Stimulated activated CD4-positive, alpha-beta T cell treated with anti-CD3 and anti-CD28 coated beads, Interleukin-4, amount 100 ng/mL, for 1 hour (primary cell): ENCODE measurements at regions not wholly inside any gene's neighbourhood (a gene's known extent, or its start where the extent isn't known, plus 50 kb on each side); places are given as distances from the start of the nearest gene placed in this dataset.
"Not testable (repeated sequence)": the region's sequence is repeated elsewhere in the genome, so short reads cannot be mapped to it uniquely, and the experiment has no call there.

ENCODE experiments used
- DNase-seq: peaks from one replicate; pipeline ENCODE4 v3.0.0-alpha.2; 2020

DNA sequence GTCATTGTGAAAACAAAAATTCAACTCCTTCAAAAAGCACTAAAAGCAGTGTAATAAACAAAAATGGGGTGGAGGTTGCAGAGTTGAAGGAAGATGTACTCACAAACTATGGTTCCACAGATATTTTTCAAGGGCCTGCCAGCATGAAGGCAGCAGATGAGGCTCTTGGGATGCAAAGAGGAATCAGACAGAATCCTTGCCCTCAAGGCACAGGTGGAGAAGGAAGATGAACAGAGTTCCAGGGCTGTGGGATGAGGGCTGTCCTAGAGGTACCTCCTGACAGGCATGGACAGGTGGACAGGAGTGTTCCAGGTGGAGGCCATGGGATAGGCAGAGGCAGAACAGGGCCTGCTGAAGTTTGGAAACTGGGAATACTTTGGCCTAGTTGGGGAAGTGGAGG is 140.5 kb upstream of the ANKH start:
- no peak for DNase-seq

GRCh38 chr5:15010936-15011335 is 139.4 kb upstream of the ANKH start:
- DNase-seq = no peak

DNA sequence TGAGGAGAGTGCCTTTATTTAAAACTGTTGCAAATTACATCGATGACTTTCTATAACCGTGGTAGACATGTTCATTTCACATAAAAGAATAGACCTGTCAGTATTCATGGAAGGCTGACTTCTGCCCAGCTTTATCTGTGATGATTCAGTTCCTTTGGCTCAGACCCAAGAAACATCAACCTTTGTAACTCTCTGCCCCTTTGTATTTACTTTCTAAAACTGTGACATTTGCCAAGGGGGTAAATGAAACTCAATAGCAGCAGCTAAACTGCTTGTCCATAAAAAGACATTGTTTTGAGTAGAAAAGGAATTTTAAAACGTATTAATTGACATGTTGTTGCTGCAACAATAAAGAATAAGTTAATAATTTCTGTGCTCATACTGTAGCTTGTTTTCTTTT is 137.8 kb upstream of the ANKH start:
- no peak for DNase-seq

DNA sequence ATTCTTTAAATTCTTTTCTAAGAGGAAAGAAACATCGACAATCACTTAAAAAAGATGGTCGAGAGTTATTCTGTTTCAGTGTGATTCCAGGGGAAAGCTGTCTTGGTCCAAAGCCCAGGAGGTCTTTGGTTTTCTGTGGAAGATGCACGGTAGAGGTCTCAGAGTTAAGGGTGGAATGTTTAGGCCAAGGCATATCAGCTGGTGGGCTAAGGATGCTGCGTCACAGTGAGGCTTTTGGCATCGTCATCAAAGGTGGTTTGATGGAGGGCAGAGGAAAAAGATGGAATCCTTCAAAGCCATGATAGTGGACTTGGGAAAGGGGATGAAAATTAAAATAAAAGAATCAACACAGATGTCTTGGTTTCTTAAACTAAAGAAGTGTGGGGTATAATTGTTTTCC is 137.3 kb upstream of the ANKH start:
- DNase-seq = no peak

DNA sequence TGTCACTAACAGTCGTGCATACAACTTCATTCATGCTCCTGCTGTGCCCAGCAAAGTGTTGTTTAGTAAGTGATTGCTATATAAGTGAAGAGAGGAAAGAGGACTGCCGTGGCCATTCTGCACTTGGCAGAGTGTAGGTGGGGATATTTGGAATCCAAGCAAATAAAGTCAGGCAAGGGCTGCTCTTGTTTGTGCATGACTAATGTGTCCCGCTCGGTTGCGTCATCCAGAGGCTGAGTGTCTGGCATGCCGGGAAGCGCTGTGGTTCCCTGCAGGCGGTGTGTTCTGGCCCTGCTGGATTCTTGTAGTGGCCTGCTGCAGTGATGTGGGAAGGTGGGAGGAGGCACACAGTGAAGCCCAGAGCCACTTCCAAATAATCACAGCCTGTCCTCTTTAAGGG is 136.9 kb upstream of the ANKH start:
- DNase-seq = no peak

- no peak for DNase-seq
Measured at GRCh38 chr5:15007646-15008045, 136.1 kb upstream of the ANKH start.

- DNase-seq = no peak
Measured at GRCh38 chr5:15004506-15004905, 132.9 kb upstream of the ANKH start.

GRCh38 chr5:15003511-15003920 is 131.9 kb upstream of the ANKH start:
- peak; percentile 38 for DNase-seq

DNA sequence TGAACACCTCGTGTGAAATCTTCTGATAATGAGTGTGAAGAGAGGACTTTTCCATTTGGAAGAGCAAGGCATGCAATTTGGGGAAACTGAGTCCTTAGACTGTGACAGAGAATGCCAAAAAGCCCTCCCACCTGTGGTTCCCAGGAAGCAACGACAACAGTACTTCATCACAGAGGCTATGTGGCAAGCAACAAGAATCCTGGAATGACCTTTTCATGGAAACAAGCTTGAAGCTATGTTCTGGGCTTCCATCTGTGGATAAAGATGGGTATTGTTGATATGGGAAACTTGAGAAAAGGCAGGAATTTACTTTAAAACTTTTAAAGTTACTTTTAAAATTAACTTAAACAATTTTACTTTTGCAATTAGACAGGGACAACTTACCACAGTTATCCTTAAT is 131.2 kb upstream of the ANKH start:
- DNase-seq = no peak

- no peak for DNase-seq
Measured at GRCh38 chr5:15002173-15002572, 130.6 kb upstream of the ANKH start.

GRCh38 chr5:15001517-15001916 is 129.9 kb upstream of the ANKH start:
- no peak for DNase-seq

GRCh38 chr5:14998491-14998890 is 126.9 kb upstream of the ANKH start:
- no peak for DNase-seq

GRCh38 chr5:14996997-14997396 is 125.4 kb upstream of the ANKH start:
- no peak for DNase-seq

GRCh38 chr5:14995229-14995628 is 123.7 kb upstream of the ANKH start:
- DNase-seq = no peak

GRCh38 chr5:14993459-14994133 is 122.0 kb upstream of the ANKH start:
- not testable (repeated sequence) for DNase-seq

DNA sequence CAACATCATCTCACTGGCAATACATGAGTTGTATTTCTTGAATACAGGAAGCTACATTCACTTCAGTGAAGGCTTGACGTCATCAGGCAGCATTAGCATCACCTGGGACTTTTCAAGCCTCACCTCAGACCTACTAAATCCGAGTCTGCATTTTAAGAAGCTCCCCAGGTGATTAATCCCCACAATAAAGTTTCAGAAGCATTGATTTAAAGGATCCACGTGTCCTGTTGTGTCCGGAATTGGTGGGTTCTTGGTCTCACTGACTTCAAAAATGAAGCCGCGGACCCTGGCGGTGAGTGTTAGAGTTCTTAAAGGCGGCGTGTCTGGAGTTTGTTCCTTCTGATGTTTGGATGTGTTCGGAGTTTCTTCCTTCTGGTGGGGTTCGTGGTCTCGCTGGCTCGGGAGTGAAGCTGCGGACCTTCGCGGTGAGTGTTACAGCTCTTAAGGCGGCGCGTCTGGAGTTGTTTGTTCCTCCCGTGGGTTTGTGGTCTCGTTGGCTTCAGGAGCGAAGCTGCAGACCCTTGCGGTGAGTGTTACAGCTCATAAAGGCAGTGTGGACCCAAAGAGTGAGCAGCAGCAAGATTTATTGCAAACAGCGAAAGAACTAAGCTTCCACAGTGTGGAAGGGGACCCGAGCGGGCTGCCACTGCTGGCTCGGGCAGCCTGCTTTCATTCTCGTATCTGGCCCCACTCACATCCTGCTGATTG is 121.3 kb upstream of the ANKH start:
- DNase-seq = peak; percentile 24

- no peak for DNase-seq
Measured at GRCh38 chr5:14988223-14988622, 116.6 kb upstream of the ANKH start.

- DNase-seq = no peak
Measured at GRCh38 chr5:14986413-14986812, 114.8 kb upstream of the ANKH start.

DNA sequence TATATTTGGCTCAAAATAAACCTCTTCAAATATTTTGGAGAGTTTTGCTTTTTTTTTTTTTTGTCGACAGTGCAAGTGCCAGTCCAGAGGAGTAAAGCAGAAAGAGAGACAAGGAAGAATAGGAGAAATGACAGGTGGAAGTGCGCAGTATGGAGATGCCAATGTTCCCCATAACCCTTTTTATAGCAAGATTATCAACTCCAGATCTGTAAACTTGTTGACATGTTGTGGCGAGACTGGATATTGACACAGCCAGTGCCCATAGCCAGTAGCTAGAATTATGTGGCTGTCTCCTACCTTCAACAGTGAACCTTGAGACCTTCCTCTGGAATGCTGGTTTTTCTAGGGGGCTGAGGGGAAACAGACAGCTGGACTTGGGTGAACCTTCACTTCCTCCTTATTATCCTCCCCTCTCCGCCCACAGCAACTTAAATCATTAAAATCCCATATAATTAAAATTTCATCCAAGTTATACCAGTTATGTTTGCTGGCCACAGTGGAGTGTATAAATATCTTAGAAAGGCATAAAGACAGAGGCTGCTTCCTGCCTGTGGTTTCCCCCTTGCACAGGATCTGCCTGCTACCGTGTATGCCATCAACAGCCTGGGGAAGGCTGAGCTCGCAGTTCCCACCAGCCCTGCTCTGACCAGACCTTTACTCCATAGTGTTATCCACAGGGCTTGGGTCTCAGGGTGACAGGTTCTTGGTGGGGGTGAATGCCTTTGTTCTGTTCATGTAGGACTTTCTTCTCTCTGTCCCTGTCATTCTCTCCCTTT is 112.3 kb upstream of the ANKH start:
- DNase-seq = peak; percentile 10

- no peak for DNase-seq
Measured at GRCh38 chr5:14980698-14981097, 109.1 kb upstream of the ANKH start.

- DNase-seq = no peak
Measured at GRCh38 chr5:14977058-14977685, 105.6 kb upstream of the ANKH start.

- no peak for DNase-seq
Measured at GRCh38 chr5:14976486-14976885, 104.9 kb upstream of the ANKH start.

DNA sequence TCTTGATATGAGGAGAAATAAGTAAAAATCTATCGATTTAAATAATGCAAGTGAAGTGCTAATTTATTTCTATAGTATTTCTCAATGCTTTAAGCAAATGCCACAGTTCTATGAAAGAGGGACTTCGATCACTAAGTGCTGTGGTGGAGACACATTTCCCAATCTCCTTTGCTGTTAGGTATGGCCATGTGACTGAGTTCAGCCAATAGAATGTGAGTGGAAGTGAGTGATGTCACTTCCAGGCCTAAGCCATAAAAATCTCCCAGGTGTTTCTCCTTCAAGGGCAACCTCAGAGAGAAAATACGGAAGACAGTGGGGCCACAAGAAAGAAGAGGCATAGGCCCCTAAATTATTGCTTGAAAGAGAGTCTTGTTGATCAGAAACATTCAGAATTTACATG is 100.3 kb upstream of the ANKH start:
- no peak for DNase-seq

DNA sequence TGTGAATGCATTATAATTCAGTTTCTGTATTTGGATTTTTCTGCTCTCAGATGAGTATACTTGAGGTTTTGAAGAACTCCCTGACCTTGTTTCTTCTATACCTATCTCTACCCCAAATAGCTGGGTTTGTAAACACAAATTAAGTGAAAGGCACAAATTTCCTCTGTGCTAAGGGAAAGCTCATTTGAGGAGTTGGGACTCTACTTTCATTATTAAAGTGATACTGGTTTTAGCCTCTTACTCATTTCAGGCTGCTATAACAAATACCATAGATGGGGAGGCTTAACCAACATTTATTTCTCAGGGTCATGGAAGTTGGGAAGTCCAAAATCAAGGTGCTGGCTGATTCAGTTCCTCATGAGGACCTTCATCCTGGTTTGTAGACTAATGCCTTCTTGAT is 97.2 kb upstream of the ANKH start:
- DNase-seq = no peak
